ENCODE measurements at regions not wholly inside any gene's neighbourhood (a gene's known extent, or its start where the extent isn't known, plus 50 kb on each side); places are given as distances from the start of the nearest gene placed in this dataset.

- no peak for TF ChIP-seq CTCF (IDR thresholded peaks at IDR 0.05)
Observed at GRCh38 chr1:229871078-229871676, 195.9 kb upstream of the GALNT2 start.

GRCh38 chr1:229874136-229874535 lies 192.9 kb upstream of the GALNT2 start:
- Histone ChIP-seq H3K9me3 (no peaks in the 10 kb centered on the region), H3K36me3 (no peaks in the 10 kb centered on the region)
- TF ChIP-seq CTCF (IDR thresholded peaks at IDR 0.05), result no peak

More at GRCh38 chr1:229871078-229871676, 195.9 kb upstream of the GALNT2 start:
- H3K27me3 ChIP-seq, result no peaks in the 10 kb centered on the region
- no peak overlapping the region for H3K4me3 ChIP-seq (ENCODE audit: low read depth in 1 of 2, low read length in 1 of 2)
- no peak overlapping the region for H3K27ac ChIP-seq
- H3K36me3 ChIP-seq, result no peaks in the 10 kb centered on the region
- no peaks in the 10 kb centered on the region for H3K4me1 ChIP-seq (ENCODE audit: control insufficient read depth in 1 of 2, insufficient read depth in 1 of 2, low read depth in 1 of 2, low read length in 1 of 2)
- no peaks in the 10 kb centered on the region for H3K9me3 ChIP-seq

DNA sequence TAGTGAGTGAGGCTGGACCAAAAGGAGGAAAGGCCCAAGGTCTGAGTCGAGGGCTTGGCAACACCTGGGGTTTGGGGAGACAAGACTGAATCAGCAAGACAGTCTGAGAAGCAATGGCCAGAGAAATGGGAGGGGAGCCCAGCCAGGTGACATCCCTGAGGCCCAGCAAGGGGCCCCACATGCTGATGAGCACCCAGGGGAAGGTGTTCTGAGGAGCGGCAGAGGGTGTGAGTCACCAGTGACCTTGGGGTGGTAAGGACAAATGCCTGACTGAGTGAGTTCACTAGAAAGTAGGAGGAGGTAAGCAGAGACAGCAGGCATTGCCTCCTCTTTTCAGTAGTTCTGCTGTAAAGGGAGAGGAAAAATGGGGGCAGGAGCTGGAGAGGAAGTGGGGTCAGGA lies 192.4 kb upstream of the GALNT2 start:
- Histone ChIP-seq H3K4me1 (ENCODE audit: control insufficient read depth in 1 of 2, insufficient read depth in 1 of 2, low read depth in 1 of 2, low read length in 1 of 2) (no peaks in the 10 kb centered on the region), H3K4me3 (ENCODE audit: low read depth in 1 of 2, low read length in 1 of 2) (no peak overlapping the region), H3K36me3 (no peaks in the 10 kb centered on the region), H3K27ac (no peak overlapping the region), H3K9me3 (no peaks in the 10 kb centered on the region), H3K27me3 (peaks cover 22% of the 10 kb centered on the region)
- no peak for TF ChIP-seq CTCF (IDR thresholded peaks at IDR 0.05)

More at GRCh38 chr1:229874136-229874535, 192.9 kb upstream of the GALNT2 start:
- Histone ChIP-seq H3K27ac (no peak overlapping the region), H3K27me3 (peaks cover 18% of the 10 kb centered on the region), H3K4me1 (ENCODE audit: control insufficient read depth in 1 of 2, insufficient read depth in 1 of 2, low read depth in 1 of 2, low read length in 1 of 2) (no peaks in the 10 kb centered on the region), H3K4me3 (ENCODE audit: low read depth in 1 of 2, low read length in 1 of 2) (no peak overlapping the region)

DNA sequence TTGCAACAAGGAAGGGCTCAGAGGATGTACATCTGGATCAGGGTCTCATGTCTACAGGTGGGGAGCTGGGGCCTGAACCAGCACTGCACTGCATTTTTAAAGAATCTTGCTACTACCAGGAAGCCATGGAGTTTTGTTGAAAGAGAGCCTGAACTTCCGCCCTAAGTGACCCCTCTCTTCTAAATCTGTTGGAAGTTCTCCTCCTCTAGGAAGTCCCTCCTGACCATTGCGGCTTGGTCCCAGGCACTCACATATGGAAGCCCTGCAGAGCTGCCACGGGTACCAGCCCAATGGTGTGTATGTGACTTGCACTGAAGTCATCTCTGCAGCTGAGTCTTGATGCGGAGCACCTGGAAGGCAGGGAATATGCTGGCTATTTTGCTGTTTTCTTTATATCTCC lies 192.0 kb upstream of the GALNT2 start:
- H3K27me3 ChIP-seq, result peaks cover 27% of the 10 kb centered on the region

DNA sequence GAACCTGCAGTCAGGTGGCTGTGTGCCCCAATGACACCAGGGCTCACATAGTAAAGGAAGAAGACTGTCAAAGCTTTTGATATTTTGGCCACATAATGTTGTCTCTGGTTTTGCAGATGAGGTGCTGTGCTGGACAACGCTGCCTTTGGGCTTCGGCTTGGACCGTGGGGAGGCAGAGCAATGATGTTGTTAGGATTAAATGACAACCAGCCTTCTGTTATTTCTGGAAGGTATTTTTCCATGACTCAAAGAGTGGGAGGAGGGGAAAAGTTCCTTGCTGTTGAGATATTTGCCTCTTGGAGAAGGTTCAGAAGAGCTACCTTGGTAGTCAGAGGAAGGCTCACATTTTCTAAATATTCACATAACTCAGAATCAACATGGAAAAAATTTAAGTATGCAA lies 187.3 kb upstream of the GALNT2 start:
- TF ChIP-seq CTCF (IDR thresholded peaks at IDR 0.05), result no peak
- H3K4me3 ChIP-seq (ENCODE audit: low read depth in 1 of 2, low read length in 1 of 2), result no peak overlapping the region
- peaks cover 36% of the 10 kb centered on the region for H3K27me3 ChIP-seq
- H3K27ac ChIP-seq, result no peak overlapping the region
- no peaks in the 10 kb centered on the region for H3K4me1 ChIP-seq (ENCODE audit: control insufficient read depth in 1 of 2, insufficient read depth in 1 of 2, low read depth in 1 of 2, low read length in 1 of 2)
- H3K9me3 ChIP-seq, result no peaks in the 10 kb centered on the region
- H3K36me3 ChIP-seq, result no peaks in the 10 kb centered on the region

More for the DNA sequence above, 192.0 kb upstream of the GALNT2 start:
- no peaks in the 10 kb centered on the region for H3K36me3 ChIP-seq
- no peak for TF ChIP-seq CTCF (IDR thresholded peaks at IDR 0.05)
- H3K4me1 ChIP-seq (ENCODE audit: control insufficient read depth in 1 of 2, insufficient read depth in 1 of 2, low read depth in 1 of 2, low read length in 1 of 2), result no peaks in the 10 kb centered on the region
- no peak overlapping the region for H3K4me3 ChIP-seq (ENCODE audit: low read depth in 1 of 2, low read length in 1 of 2)
- no peaks in the 10 kb centered on the region for H3K9me3 ChIP-seq
- H3K27ac ChIP-seq, result no peak overlapping the region
